Medulla oblongata (tissue), 1 donor: ENCODE measurements at regions not wholly inside any gene's neighbourhood (a gene's known extent, or its start where the extent isn't known, plus 50 kb on each side); places are given as distances from the start of the nearest gene placed in this dataset.
"Not testable (repeated sequence)": the region's sequence is repeated elsewhere in the genome, so short reads cannot be mapped to it uniquely, and the experiment has no call there.

Source experiments
- DNase-seq: peaks from one replicate; pipeline ENCODE4 v3.0.0-alpha.2; 2015; ENCODE audit errors: extremely low spot score

- DNase-seq, result no peak
These were observed 2392.6 kb upstream of the C9orf72 start for GRCh38 chr9:29965834-29966233.

- no peak for DNase-seq
These were observed 2393.0 kb upstream of the C9orf72 start for GRCh38 chr9:29966247-29966646.

- DNase-seq, result no peak
These were observed 2395.6 kb upstream of the C9orf72 start for GRCh38 chr9:29968831-29969230.

- DNase-seq, result no peak
These were observed 2396.1 kb upstream of the C9orf72 start for GRCh38 chr9:29969408-29969807.

GRCh38 chr9:29969856-29970647 lies 2396.8 kb upstream of the C9orf72 start:
- DNase-seq, result no peak

- DNase-seq, result no peak
These were observed 2400.9 kb upstream of the C9orf72 start for GRCh38 chr9:29974197-29974596.

- no peak for DNase-seq
These were observed 2403.7 kb upstream of the C9orf72 start for GRCh38 chr9:29976981-29977380.

GRCh38 chr9:29981013-29981412 lies 2403.4 kb upstream of the ACO1 start:
- no peak for DNase-seq

GRCh38 chr9:29999645-30000044 lies 2384.8 kb upstream of the ACO1 start:
- DNase-seq, result no peak

- DNase-seq, result no peak
These were observed 2373.8 kb upstream of the ACO1 start for GRCh38 chr9:30010691-30011090.

- no peak for DNase-seq
These were observed 2371.8 kb upstream of the ACO1 start for GRCh38 chr9:30012622-30013021.

- DNase-seq, result no peak
These were observed 2369.4 kb upstream of the ACO1 start for GRCh38 chr9:30015073-30015472.

GRCh38 chr9:30020161-30020560 lies 2364.3 kb upstream of the ACO1 start:
- no peak for DNase-seq

GRCh38 chr9:30035761-30036160 lies 2348.7 kb upstream of the ACO1 start:
- DNase-seq, result no peak

- no peak for DNase-seq
These were observed 2347.9 kb upstream of the ACO1 start for GRCh38 chr9:30036558-30036957.

- DNase-seq, result no peak
These were observed 2344.7 kb upstream of the ACO1 start for GRCh38 chr9:30039712-30040111.

GRCh38 chr9:30048396-30048795 lies 2336.0 kb upstream of the ACO1 start:
- no peak for DNase-seq

- no peak for DNase-seq
These were observed 2326.0 kb upstream of the ACO1 start for GRCh38 chr9:30058463-30058862.

- no peak for DNase-seq
These were observed 2323.5 kb upstream of the ACO1 start for GRCh38 chr9:30060976-30061375.

- no peak for DNase-seq
These were observed 2318.6 kb upstream of the ACO1 start for GRCh38 chr9:30065888-30066287.

GRCh38 chr9:30069236-30069635 lies 2315.2 kb upstream of the ACO1 start:
- not testable (repeated sequence) for DNase-seq

GRCh38 chr9:30075022-30075421 lies 2309.4 kb upstream of the ACO1 start:
- DNase-seq, result no peak

- DNase-seq, result no peak
These were observed 2308.8 kb upstream of the ACO1 start for GRCh38 chr9:30075451-30076199.
